Fibroblast of lung (primary cell): ENCODE measurements at regions not wholly inside any gene's neighbourhood (a gene's known extent, or its start where the extent isn't known, plus 50 kb on each side); places are given as distances from the start of the nearest gene placed in this dataset.

ENCODE experiments used
- DNase-seq, 2 donors: peaks; one replicate each; pipeline versions ENCODE4 v3.0.0 to v3.0.0-alpha.2; 2010; ENCODE audit warnings: low read depth in 2 of 2
- H2AFZ ChIP-seq: 2 replicates; pipeline ENCODE4 v1.5.1; 2012; ENCODE audit warnings: low read length, control low read depth, inconsistent platforms
- H3K27ac ChIP-seq: 2 replicates; pipeline ENCODE4 v1.5.1; 2011; ENCODE audit warnings: low read length, control low read depth; ENCODE audit not compliant: insufficient read depth
- H3K27me3 ChIP-seq: 2 replicates; pipeline ENCODE4 v1.5.1; 2011; ENCODE audit warnings: mild to moderate bottlenecking, low read length; ENCODE audit not compliant: control insufficient read depth, insufficient read depth
- H3K36me3 ChIP-seq: 2 replicates; pipeline ENCODE4 v1.5.1; 2011; ENCODE audit warnings: low read length; ENCODE audit not compliant: control insufficient read depth, insufficient read depth
- H3K4me1 ChIP-seq: 2 replicates; pipeline ENCODE4 v1.5.1; 2011; ENCODE audit warnings: low read length; ENCODE audit not compliant: control insufficient read depth, insufficient read depth; ENCODE audit errors: extremely low read depth
- H3K4me2 ChIP-seq: 2 replicates; pipeline ENCODE4 v1.5.1; 2011; ENCODE audit warnings: low read length, control low read depth; ENCODE audit not compliant: insufficient read depth; ENCODE audit errors: extremely low read depth
- H3K4me3 ChIP-seq, 4 experiments: fragments of 200-600 bp in 1 of 4; sonication (generic) in 1 of 4; replicated peaks in 1 of 4; 2 replicates each; pipeline ENCODE4 v1.5.1; 2011 to 2016; ENCODE audit warnings: low read length in 4 of 4, low read depth in 3 of 4, mild to moderate bottlenecking in 3 of 4, control low read depth in 2 of 4, inconsistent platforms in 1 of 4, mixed read lengths in 1 of 4; ENCODE audit not compliant: insufficient read depth in 1 of 4; ENCODE audit errors: control extremely low read depth in 1 of 4
- H3K79me2 ChIP-seq: 2 replicates; pipeline ENCODE4 v1.5.1; 2012; ENCODE audit warnings: mild to moderate bottlenecking, low read length, inconsistent platforms; ENCODE audit not compliant: control insufficient read depth, insufficient read depth
- H3K9ac ChIP-seq: 2 replicates; pipeline ENCODE4 v1.5.1; 2011; ENCODE audit warnings: mild to moderate bottlenecking, low read length, control low read depth; ENCODE audit not compliant: insufficient read depth
- H3K9me3 ChIP-seq: 2 replicates; pipeline ENCODE4 v1.5.1; 2012; ENCODE audit warnings: low read depth, low read length; ENCODE audit not compliant: control insufficient read depth, insufficient read depth
- H4K20me1 ChIP-seq: 2 replicates; pipeline ENCODE4 v1.5.1; 2011; ENCODE audit warnings: low read length; ENCODE audit not compliant: control insufficient read depth, insufficient read depth; ENCODE audit errors: extremely low read depth
- EZH2 ChIP-seq: IDR thresholded peaks from 2 replicates; pipeline ENCODE4 v1.5.1; 2012; ENCODE audit warnings: low read length, control low read depth, mild to moderate bottlenecking; ENCODE audit errors: missing control alignments
- TF ChIP-seq, protein P1 (sequence below), 2 donors: IDR thresholded peaks in 1 of 2; conservative IDR thresholded peaks in 1 of 2; 1 replicate in 1 of 2; 2 replicates in 1 of 2; pipeline ENCODE4 v1.5.1; 2011 to 2012; ENCODE audit warnings: low read length in 2 of 2, control low read depth in 1 of 2, inconsistent platforms in 1 of 2, low read depth in 1 of 2, mild to moderate bottlenecking in 1 of 2

DNA sequence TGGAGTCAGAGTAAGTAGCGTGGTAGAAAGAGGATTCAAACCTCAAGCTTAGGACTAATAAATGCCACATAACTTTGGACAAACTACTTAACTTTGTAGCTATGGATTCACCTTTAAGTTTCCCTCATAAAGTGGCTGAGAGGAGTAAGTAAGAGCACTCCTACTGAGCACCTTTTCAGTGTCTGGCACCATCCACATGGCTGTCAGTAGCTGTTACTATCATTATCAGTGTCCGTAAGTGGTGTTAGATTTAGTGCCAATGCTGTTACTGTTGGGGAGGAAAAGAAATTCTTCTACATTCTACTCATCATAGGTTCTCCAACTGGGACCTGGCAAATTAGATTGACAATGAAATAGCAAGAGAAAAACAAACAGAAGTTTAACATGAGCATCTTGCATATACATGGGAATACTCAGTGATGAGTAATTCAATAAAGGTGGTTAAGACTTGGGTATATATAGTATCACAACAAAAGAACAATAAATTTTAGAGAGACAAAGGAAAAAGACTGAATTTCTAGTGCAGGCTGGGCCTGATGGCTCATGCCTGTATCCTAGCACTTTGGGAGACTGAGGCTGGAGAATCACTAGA is 165.6 kb upstream of the NBEA start:
- no peaks in the 10 kb centered on the region for H3K4me1 ChIP-seq
- H3K9me3 ChIP-seq: no peaks in the 10 kb centered on the region
- no peaks in the 10 kb centered on the region for H3K27me3 ChIP-seq
- H3K4me2 ChIP-seq: no peak overlapping the region
- H3K4me3 ChIP-seq: no peak overlapping the region
- no peaks in the 10 kb centered on the region for H3K36me3 ChIP-seq
- no peaks in the 10 kb centered on the region for H3K79me2 ChIP-seq
- H2AFZ ChIP-seq: no peak overlapping the region
- no peak for DNase-seq
- no peak overlapping the region for H3K27ac ChIP-seq
- H3K9ac ChIP-seq: no peak overlapping the region
- H4K20me1 ChIP-seq: no peaks in the 10 kb centered on the region
- TF ChIP-seq, protein P1, sequence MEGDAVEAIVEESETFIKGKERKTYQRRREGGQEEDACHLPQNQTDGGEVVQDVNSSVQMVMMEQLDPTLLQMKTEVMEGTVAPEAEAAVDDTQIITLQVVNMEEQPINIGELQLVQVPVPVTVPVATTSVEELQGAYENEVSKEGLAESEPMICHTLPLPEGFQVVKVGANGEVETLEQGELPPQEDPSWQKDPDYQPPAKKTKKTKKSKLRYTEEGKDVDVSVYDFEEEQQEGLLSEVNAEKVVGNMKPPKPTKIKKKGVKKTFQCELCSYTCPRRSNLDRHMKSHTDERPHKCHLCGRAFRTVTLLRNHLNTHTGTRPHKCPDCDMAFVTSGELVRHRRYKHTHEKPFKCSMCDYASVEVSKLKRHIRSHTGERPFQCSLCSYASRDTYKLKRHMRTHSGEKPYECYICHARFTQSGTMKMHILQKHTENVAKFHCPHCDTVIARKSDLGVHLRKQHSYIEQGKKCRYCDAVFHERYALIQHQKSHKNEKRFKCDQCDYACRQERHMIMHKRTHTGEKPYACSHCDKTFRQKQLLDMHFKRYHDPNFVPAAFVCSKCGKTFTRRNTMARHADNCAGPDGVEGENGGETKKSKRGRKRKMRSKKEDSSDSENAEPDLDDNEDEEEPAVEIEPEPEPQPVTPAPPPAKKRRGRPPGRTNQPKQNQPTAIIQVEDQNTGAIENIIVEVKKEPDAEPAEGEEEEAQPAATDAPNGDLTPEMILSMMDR (conservative IDR thresholded peaks at IDR 0.05 in 1 of 2, IDR thresholded peaks at IDR 0.05 in 1 of 2; ENCODE audit: low read depth in 1 of 2, low read length in 2 of 2): no peak
- TF ChIP-seq EZH2: no peak

DNA sequence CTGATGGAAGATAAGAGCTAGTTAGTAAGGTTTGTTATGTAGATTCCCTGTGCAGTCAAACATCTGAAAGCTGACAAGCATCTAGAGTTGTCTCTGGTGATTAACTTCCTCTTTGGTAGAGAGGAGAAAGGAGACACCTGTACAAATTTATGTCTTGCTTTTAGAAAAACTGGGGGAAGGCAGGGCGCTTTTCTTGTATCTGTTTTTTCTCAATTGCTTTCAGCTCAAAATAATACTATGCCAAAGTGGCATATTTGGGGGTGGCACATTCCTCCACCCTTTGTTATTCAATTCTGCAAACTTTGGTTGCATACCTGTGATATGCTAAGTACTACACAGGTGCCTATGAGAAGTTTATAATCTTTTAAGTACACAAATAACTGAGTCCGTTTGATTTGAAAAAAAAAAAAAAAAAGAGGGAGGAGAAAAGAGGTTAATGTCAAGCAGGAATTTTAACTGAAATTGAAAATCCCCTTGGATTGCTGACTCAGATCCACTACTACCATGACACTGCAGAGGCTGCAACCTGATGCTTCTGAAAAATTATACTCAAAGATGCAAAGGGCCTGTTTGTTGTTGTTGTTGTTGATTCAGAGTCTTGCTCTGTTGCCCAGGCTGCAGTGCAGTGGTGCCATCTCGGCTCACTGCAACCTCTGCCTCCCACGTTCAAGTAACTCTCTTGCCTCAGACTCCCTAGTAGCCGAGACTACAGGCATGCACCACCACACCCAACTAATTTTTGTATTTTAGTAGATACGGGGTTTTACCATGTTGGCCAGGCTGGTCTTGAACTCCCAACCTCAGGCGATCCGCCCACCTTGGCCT is 164.8 kb upstream of the NBEA start:
- TF ChIP-seq, protein P1 (conservative IDR thresholded peaks at IDR 0.05 in 1 of 2, IDR thresholded peaks at IDR 0.05 in 1 of 2; ENCODE audit: low read depth in 1 of 2, low read length in 2 of 2): no peak
- no peak for TF ChIP-seq EZH2

DNA sequence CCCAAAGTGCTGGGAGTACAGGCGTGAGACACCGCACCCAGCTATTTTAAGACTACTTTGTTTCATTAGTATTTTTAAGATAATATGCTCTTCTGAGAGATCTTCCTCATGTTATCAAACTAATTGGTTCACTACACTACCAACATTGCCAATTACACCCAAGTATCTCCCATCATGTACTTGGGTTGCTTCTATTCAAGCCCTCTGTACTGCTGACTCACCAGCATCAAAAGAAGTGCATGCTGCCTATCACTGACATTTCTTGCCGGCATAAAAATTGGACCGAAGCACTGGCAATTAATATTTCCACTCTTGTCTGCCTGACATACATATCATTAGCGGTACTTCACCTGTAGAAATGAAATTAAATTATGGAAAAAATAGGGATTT is 164.2 kb upstream of the NBEA start:
- H3K27ac ChIP-seq: no peak overlapping the region
- H2AFZ ChIP-seq: no peak overlapping the region
- no peaks in the 10 kb centered on the region for H3K4me1 ChIP-seq
- no peaks in the 10 kb centered on the region for H3K9me3 ChIP-seq
- TF ChIP-seq EZH2: no peak
- TF ChIP-seq, protein P1 (conservative IDR thresholded peaks at IDR 0.05 in 1 of 2, IDR thresholded peaks at IDR 0.05 in 1 of 2; ENCODE audit: low read depth in 1 of 2, low read length in 2 of 2): no peak
- H3K4me2 ChIP-seq: no peak overlapping the region
- no peak overlapping the region for H3K4me3 ChIP-seq
- no peaks in the 10 kb centered on the region for H4K20me1 ChIP-seq
- no peaks in the 10 kb centered on the region for H3K36me3 ChIP-seq
- H3K27me3 ChIP-seq: no peaks in the 10 kb centered on the region
- no peaks in the 10 kb centered on the region for H3K79me2 ChIP-seq
- H3K9ac ChIP-seq: no peak overlapping the region
- no peak for DNase-seq

More for the DNA sequence above, 164.8 kb upstream of the NBEA start:
- Histone ChIP-seq H3K4me2 (no peak overlapping the region), H3K79me2 (no peaks in the 10 kb centered on the region), H4K20me1 (no peaks in the 10 kb centered on the region), H3K9me3 (no peaks in the 10 kb centered on the region), H3K9ac (no peak overlapping the region), H3K36me3 (no peaks in the 10 kb centered on the region), H2AFZ (no peak overlapping the region), H3K27me3 (no peaks in the 10 kb centered on the region), H3K4me1 (no peaks in the 10 kb centered on the region), H3K27ac (no peak overlapping the region), H3K4me3 (no peak overlapping the region)
- no peak for DNase-seq
